GM18498 (cell line): ENCODE measurements at regions not wholly inside any gene's neighbourhood (a gene's known extent, or its start where the extent isn't known, plus 50 kb on each side); places are given as distances from the start of the nearest gene placed in this dataset.
"Not testable (repeated sequence)": the region's sequence is repeated elsewhere in the genome, so short reads cannot be mapped to it uniquely, and the experiment has no call there.

ENCODE experiments used
- ATAC-seq: cut with Tn5 transposase; IDR thresholded peaks from one replicate; pipeline ENCODE4 v1.9.1; 2021; ENCODE audit warnings: mild to moderate bottlenecking, moderate library complexity; ENCODE audit not compliant: unreplicated experiment

DNA sequence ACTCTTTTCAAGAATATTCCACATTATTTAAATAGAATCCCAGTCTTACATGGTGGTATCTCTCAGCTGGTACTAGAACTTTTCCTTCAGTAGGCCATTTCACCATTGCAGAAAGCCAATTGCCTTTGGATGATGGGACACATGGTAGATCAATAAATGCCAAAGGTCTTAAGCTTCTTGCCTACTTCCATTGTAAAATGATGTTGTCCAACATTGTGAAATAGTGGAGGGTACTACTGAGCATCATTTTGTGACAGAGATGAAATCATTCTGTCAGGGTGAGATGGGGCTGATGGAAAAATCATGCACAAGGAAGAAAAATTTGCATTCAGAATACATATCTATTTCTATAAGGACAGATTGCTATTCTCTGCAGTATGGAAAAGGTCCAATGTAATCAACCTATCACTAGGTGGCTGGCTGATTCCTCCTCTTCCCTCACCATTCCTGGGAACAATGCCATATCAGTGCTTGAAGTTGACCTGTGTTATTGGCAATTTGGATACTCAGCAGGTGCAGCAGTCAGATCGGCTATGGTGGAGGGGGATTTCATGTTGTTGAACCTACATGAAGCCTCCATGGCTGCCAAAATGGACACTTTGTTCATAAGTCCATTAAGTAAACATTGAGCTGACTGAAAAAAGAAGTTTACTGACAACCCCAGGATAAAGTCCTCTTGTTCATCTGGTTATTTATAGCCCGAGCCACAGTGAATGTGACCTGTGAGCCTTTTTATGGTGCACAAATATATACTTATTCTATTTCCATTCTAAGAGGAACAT lies 596.9 kb upstream of the ARPP21 start:
- ATAC-seq, result no peak

- ATAC-seq, result no peak
These were observed 596.3 kb upstream of the ARPP21 start for GRCh38 chr3:35043040-35043439.

GRCh38 chr3:35044190-35044589 lies 595.1 kb upstream of the ARPP21 start:
- no peak for ATAC-seq

DNA sequence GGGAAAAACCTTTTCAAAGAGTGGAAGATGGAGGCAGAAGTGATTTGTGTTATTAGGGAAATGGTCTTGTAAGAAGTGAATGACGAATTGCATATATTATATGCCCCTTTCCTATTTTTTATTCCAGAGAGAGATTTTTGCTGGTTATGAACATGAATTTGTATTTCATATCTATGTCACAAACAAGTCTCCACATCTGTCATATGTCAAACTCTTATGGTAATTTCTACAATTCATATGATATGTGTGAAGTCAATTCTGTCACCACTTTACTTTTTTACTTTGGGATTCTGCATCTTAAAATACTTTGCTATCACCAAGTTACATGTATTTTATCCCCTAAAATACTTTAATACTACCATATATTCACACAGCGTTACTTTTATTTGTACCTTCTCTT lies 594.2 kb upstream of the ARPP21 start:
- ATAC-seq, result no peak

GRCh38 chr3:35064761-35065160 lies 574.6 kb upstream of the ARPP21 start:
- no peak for ATAC-seq

DNA sequence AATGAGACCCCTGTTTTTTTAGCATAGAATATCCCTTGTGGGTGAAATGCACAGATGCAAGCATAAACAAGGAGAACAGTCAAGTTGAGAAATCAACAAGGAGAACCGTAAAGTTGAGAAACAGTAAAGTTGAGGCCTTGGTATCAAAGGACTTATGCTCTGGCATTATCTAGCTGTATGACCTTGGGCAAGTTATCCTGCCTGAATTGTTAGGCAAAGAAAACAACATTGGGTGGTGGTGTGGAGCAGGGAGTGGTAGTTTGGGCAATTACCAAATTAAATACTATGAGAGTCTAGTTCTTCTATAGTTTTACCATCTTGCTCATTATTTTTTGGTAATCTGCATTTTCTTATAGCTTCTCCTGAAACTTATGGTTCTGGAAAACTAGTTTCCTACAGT lies 573.4 kb upstream of the ARPP21 start:
- ATAC-seq, result no peak

GRCh38 chr3:35067750-35068149 lies 571.6 kb upstream of the ARPP21 start:
- no peak for ATAC-seq

DNA sequence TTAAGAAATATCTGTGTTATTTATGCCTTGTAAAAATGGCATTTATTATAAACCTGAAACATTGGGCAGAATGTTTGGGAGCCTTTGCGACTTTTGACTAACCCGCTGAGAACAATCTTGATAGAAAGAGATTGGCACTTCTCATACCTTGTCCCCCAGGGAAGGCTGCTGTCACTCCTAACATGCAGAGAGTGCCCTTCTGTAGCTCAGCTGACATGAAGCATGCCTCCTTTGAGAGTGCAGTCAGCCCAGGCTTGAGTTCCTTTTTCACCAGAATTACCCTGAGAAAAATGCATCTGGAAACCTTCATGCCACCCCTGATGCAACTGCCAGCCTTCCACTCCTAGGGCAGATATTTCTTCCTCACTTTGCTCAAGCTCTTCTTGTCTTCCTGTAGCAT lies 569.2 kb upstream of the ARPP21 start:
- no peak for ATAC-seq

DNA sequence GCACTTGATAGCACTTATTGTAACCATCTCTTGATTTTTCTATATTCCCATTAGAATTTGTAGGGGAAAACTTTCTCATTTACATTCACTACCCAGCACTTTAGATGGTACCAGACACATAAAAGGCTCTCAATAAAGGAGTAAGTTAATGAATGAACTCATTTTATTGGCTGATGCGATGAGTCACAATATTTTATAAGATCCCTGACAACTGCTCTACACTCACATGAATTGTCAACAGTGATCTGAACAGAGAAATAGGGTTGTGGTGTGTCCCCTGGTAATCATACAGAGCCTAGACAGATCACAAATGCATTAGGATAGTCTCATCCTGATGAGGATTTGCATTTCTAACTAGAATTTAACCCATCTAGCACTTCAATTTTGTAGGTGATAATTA lies 567.6 kb upstream of the ARPP21 start:
- no peak for ATAC-seq

GRCh38 chr3:35078780-35079179 lies 560.5 kb upstream of the ARPP21 start:
- ATAC-seq, result no peak

DNA sequence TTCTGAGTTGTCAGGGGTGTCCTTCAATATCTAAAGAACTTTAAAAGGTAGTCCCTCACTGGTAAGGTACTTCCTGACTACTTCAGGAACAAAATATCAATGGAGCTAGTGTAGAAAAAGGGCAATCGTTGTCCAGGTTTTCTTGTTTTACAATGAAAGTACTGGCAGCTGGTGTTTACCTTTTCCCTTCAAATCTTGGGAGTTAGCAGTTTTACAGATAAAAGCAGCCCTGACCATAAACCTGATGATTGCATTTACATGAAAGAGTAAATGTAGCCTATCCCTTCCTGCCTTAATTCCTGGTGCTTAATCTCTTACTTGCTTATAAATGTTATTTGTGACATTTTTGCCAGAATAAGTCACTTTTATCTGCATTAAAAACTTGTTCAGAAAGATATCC lies 559.9 kb upstream of the ARPP21 start:
- ATAC-seq, result no peak

DNA sequence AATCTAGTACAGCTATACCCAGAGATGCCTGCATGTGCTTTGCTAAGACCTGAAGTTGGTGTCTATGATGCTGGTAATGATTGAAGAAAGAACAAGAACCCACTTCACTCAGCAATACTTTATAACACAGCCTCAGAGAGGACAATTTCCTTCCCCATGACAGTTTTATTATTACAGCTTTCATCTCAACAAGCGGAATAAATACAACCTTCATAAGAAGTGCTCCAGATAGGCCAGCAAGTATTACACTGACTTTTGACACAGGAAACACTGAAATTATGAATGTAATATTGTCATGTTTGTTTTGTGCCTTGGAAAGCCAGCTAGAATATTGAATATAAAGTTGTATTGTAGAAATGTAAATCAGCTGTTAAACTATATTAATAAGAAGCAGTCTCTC lies 557.4 kb upstream of the ARPP21 start:
- ATAC-seq, result no peak

GRCh38 chr3:35088943-35089342 lies 550.4 kb upstream of the ARPP21 start:
- no peak for ATAC-seq

DNA sequence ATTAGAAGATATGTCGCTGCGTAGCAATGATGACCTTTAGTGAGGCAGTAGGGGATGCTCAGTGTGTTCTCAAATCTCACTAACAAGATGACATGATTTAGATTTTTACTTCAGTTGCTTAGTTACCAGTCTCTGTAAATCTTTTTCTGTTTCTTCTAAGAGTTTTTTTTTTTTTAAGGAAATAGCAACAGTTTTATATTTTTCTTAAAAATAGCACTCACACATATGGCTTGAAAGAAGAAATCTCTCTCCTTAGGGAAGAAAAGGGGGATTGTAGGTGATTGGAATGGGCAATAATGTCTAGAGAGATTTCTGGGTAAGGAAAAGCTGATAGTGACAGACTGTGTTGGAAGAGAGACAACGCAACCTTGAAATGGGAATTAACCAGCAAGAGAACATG lies 524.6 kb upstream of the ARPP21 start:
- ATAC-seq, result no peak

DNA sequence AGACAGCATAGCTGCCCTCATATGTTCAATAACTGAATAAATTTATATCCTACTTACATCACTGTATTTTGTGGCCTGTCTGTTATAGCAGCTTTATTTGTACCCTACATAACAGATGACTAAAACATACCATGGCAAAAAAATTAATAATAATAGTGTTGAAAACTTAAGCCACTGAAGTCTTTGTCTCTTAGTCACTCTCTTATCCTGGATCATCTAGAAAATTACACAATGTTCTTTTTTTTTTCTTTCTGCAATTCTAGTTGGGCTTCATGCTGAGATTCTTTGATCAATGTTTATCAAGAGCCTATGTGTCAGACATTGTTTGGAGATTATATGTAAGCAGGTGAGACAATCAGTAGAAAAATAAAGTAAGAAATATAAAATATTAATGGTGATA lies 519.3 kb upstream of the ARPP21 start:
- no peak for ATAC-seq

- ATAC-seq, result no peak
These were observed 501.7 kb upstream of the ARPP21 start for GRCh38 chr3:35137612-35138011.

- ATAC-seq, result no peak
These were observed 497.9 kb upstream of the ARPP21 start for GRCh38 chr3:35141406-35141805.

DNA sequence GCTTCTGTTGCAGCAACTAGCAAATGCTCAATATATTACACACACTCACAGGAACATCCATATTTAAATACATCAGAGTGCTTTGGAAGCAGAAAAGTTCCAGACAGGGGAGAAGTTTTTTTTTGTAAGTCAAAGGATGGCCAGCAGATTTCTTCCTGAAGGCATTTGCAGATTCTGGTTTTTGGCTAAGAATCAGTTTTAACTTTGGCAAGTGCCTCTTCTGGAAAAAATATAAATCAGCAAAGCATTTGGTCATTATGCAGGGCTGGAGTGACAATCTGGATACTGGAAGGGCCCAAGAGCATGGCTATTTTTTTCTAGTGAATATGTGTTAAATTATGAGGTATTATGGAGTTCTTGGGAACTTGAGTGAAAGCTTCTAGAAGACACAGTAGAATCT lies 495.3 kb upstream of the ARPP21 start:
- no peak for ATAC-seq

DNA sequence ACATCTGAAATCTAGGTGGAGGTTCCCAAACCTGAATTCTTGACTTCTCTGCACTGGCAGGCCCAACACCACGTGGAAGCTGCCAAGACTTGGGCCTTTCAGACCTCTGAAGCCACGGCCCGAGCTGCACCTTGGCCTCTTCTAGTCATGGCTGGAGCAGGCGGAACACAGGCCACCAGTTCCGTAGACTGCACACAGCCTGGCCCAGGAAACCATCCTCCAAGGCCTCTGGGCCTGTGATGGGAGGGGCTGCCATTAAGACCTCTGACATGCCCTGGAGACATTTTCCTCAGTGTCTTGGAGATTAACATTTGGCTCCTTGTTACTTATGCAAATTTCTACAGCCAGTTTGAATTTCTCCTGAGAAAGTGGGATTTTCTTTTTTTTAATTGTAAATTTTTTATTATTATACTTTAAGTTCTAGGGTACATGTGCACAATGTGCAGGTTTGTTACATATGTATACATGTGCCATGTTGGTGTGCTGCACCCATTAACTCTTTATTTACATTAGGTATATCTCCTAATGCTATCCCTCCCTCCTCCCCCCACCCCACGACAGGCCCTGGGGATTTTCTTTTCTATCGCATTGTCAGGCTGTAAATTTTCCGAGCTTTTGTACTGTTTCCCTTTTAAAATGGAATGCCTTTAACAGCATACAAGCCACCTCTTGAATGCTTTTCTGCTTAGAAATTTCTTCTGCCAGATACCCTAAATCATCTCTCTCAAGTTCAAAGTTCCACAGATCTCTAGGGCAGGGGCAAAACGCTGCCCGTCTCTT lies 492.9 kb upstream of the ARPP21 start:
- ATAC-seq, result not testable (repeated sequence)

DNA sequence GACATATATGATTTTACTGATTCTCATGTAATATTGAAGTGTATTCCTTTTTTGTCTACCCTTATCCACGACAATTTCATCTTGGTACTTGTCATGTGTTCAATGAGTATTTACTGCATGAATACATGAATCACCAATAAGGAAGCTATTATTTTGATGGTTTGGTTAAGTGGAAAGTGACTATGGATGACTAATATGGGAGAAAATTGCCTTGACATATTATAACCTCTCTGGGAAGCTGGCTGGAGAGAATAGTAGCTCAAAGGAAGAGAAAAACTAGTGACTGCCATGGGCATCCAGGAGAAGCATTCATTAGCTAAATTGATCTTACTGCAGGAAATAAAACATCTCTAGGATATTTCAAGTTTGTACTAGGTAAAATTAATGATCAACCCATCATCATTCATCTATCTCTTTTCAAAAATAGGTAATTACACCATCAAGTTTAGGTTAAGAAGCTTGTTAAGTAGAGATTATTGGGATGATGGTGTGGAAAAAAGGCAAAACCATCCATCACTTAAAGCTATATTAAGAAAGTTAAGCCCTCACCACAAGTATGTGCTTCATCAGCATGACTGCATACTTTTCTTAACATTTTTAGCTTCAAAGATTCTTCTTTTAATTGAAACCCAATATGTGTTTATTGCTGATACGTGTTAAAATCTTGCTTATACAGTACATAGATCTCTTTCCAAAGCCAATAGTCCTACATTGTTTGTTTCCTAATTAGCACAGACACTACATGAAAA lies 455.2 kb upstream of the ARPP21 start:
- no peak for ATAC-seq

- ATAC-seq, result no peak
These were observed 454.6 kb upstream of the ARPP21 start for GRCh38 chr3:35184775-35185174.

DNA sequence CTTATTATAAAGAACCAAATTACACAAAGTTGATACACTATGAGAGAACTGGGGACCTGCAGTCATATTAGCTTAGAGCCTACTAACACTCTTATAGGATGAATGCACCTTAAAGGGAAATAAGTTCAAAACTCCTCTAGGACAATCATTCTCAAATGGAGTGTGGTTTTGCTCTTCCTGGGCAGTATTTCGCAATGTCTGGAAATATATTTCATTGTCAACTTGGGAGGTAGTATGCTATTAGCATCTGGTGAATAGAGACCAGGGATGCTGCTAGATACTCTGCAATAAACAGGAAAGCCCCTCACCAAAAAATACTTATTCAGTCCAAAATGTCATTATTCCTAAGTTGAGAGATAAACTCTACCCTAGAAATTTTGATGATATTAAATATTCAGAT lies 451.4 kb upstream of the ARPP21 start:
- no peak for ATAC-seq
